8988T (cell line): ENCODE measurements at regions not wholly inside any gene's neighbourhood (a gene's known extent, or its start where the extent isn't known, plus 50 kb on each side); places are given as distances from the start of the nearest gene placed in this dataset.
A peak's percentile ranks its signal among the peaks of the same experiment; 100 is the strongest.

Experiments used
- DNase-seq: peaks from one replicate; pipeline ENCODE4 v3.0.0; 2011

GRCh38 chr1:217373761-217374701 is 256.9 kb downstream of the GPATCH2 start:
- no peak for DNase-seq

GRCh38 chr1:217372049-217372970 is 258.6 kb downstream of the GPATCH2 start:
- DNase-seq: no peak

GRCh38 chr1:217370757-217371156 is 260.1 kb downstream of the GPATCH2 start:
- DNase-seq: no peak

GRCh38 chr1:217369996-217370551 is 260.8 kb downstream of the GPATCH2 start:
- DNase-seq: no peak

- DNase-seq: no peak
Measured at GRCh38 chr1:217369271-217369981, 261.5 kb downstream of the GPATCH2 start.

- DNase-seq: no peak
Measured at GRCh38 chr1:217364220-217364619, 266.7 kb downstream of the GPATCH2 start.

GRCh38 chr1:217363319-217363718 is 267.6 kb downstream of the GPATCH2 start:
- DNase-seq: no peak

- no peak for DNase-seq
Measured at GRCh38 chr1:217360510-217360909, 270.4 kb downstream of the GPATCH2 start.

- no peak for DNase-seq
Measured at GRCh38 chr1:217354895-217355294, 276.0 kb downstream of the GPATCH2 start.

GRCh38 chr1:217348960-217349664 is 281.8 kb downstream of the GPATCH2 start:
- no peak for DNase-seq

- no peak for DNase-seq
Measured at GRCh38 chr1:217344712-217345111, 286.2 kb downstream of the GPATCH2 start.

GRCh38 chr1:217343907-217344306 is 287.0 kb downstream of the GPATCH2 start:
- no peak for DNase-seq

GRCh38 chr1:217342105-217342504 is 288.8 kb downstream of the GPATCH2 start:
- DNase-seq: no peak

- no peak for DNase-seq
Measured at GRCh38 chr1:217336724-217337123, 294.2 kb downstream of the GPATCH2 start.

GRCh38 chr1:217333939-217334338 is 297.0 kb downstream of the GPATCH2 start:
- DNase-seq: peak; percentile 8

GRCh38 chr1:217332431-217333065 is 298.3 kb downstream of the GPATCH2 start:
- no peak for DNase-seq

GRCh38 chr1:217331698-217332097 is 299.2 kb downstream of the GPATCH2 start:
- no peak for DNase-seq

GRCh38 chr1:217327901-217328300 is 303.0 kb downstream of the GPATCH2 start:
- DNase-seq: no peak

- no peak for DNase-seq
Measured at GRCh38 chr1:217322834-217323233, 308.1 kb downstream of the GPATCH2 start.

GRCh38 chr1:217315346-217315745 is 315.5 kb downstream of the GPATCH2 start:
- DNase-seq: no peak

GRCh38 chr1:217313096-217313495 is 317.8 kb downstream of the GPATCH2 start:
- DNase-seq: no peak
